CD4-positive, alpha-beta T cell (primary cell): ENCODE measurements at regions not wholly inside any gene's neighbourhood (a gene's known extent, or its start where the extent isn't known, plus 50 kb on each side); places are given as distances from the start of the nearest gene placed in this dataset.

Experiments used
- ATAC-seq: fragments of 200-7000 bp; cut with Tn5 transposase; one replicate; pipeline ENCODE4 v1.10.0; 2022; ENCODE audit warnings: mild to moderate bottlenecking; ENCODE audit not compliant: poor library complexity
- CTCF ChIA-PET: fragments of 350-600 bp; sonication (Branson Sonifier 250); formaldehyde crosslinking; loops from one replicate; lab custom pipeline; 2021; ENCODE audit warnings: antibody characterized with exemption, inconsistent platforms; lab: Charles Lee
- POLR2A ChIA-PET: fragments of 350-600 bp; sonication (Branson Sonifier 250); formaldehyde crosslinking; loops from one replicate; lab custom pipeline; 2021; ENCODE audit warnings: antibody characterized with exemption, inconsistent platforms; lab: Charles Lee
- DNase-seq, 14 experiments: peaks; one replicate each; pipeline ENCODE4 v3.0.0-alpha.2; 2013 to 2020; ENCODE audit warnings: mixed read lengths in 2 of 14
- H3K27ac ChIP-seq, 2 donors: one replicate each; pipeline versions ENCODE4 v1.5.1 to v1.7.0; 2013; ENCODE audit warnings: low read length in 2 of 2, low read depth in 1 of 2, mild to moderate bottlenecking in 1 of 2
- H3K27me3 ChIP-seq, 2 experiments: 1 replicate in 1 of 2; 2 replicates in 1 of 2; pipeline versions ENCODE4 v1.6.1 to v1.7.0; 2013; ENCODE audit warnings: low read length in 2 of 2, control low read depth in 1 of 2, mild to moderate bottlenecking in 1 of 2, moderate library complexity in 1 of 2; ENCODE audit not compliant: insufficient read depth in 2 of 2, control insufficient read depth in 1 of 2
- H3K36me3 ChIP-seq: one replicate; pipeline ENCODE4 v1.6.1; 2013; ENCODE audit warnings: low read length, control low read depth; ENCODE audit not compliant: insufficient read depth
- H3K4me1 ChIP-seq: one replicate; pipeline ENCODE4 v1.6.1; 2013; ENCODE audit warnings: low read length, control low read depth; ENCODE audit not compliant: insufficient read depth
- H3K4me3 ChIP-seq: one replicate; pipeline ENCODE4 v1.5.1; 2013; ENCODE audit warnings: mild to moderate bottlenecking, low read length, moderate library complexity
- H3K9me3 ChIP-seq, 2 experiments: 1 replicate in 1 of 2; 2 replicates in 1 of 2; pipeline versions ENCODE4 v1.6.1 to v1.7.0; 2013; ENCODE audit warnings: low read length in 2 of 2, mild to moderate bottlenecking in 2 of 2, control low read depth in 1 of 2, moderate library complexity in 1 of 2; ENCODE audit not compliant: control insufficient read depth in 1 of 2, insufficient read depth in 1 of 2
- H3K27ac Mint-ChIP-seq: one replicate; pipeline ENCODE4 v1.8.0; 2020; ENCODE audit warnings: mixed read lengths
- H3K27me3 Mint-ChIP-seq: one replicate; pipeline ENCODE4 v1.8.0; 2021; ENCODE audit warnings: mixed read lengths
- H3K36me3 Mint-ChIP-seq: one replicate; pipeline ENCODE4 v1.8.0; 2021; ENCODE audit warnings: low read depth, mixed read lengths
- H3K4me1 Mint-ChIP-seq: one replicate; pipeline ENCODE4 v1.8.0; 2021; ENCODE audit warnings: low read depth, mixed read lengths
- H3K4me3 Mint-ChIP-seq: one replicate; pipeline ENCODE4 v1.8.0; 2020; ENCODE audit warnings: mild to moderate bottlenecking, mixed read lengths
- H3K9me3 Mint-ChIP-seq: one replicate; pipeline ENCODE4 v1.8.0; 2020; ENCODE audit warnings: mixed read lengths
- intact Hi-C, 2 experiments: fragments of 100-400 bp; cut with DNase I in 1 of 2; cut with micrococcal nuclease in 1 of 2; formaldehyde crosslinking; loops; one replicate each; pipeline versions ENCODE4 v1.15.1 to v1.9.0; 2023 to 2025; cut with DNase I, micrococcal nuclease
- TF ChIP-seq, protein P1 (sequence below): fragments of 200-600 bp; IDR thresholded peaks from one replicate; pipeline ENCODE4 v1.8.0; 2022; ENCODE audit warnings: antibody characterized with exemption, mild to moderate bottlenecking

DNA sequence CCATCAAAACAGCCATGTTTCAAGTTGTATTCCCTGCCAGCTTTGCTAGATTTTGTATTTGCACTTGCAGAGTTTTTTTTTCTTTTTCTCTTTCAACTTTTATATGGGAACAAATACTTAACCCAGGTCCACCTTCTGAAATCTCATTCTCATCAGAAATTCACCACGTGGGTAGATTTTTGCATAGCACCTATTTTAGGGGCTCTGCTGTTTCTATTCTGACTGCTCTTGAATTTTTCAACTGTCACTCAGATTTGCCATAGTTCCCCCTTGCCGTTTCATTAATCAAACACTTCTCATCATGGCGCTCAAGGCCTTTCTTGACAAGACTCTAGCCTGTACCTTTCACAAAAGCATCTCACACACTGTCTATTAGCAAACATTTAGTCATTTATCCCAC, 767.2 kb downstream of the VRK1 start:
- Mint-ChIP-seq H3K4me1 (no peaks in the 10 kb centered on the region), H3K27me3 (no peaks in the 10 kb centered on the region), H3K9me3 (peaks cover 7% of the 10 kb centered on the region), H3K27ac (no peak overlapping the region), H3K4me3 (no peak overlapping the region), H3K36me3 (no peaks in the 10 kb centered on the region)
- ChIA-PET CTCF (no interaction called here), POLR2A (no interaction called here)
- Histone ChIP-seq H3K4me3 (no peak overlapping the region), H3K27me3 (no peaks in the 10 kb centered on the region), H3K4me1 (no peaks in the 10 kb centered on the region), H3K9me3 (no peaks in the 10 kb centered on the region), H3K36me3 (no peaks in the 10 kb centered on the region), H3K27ac (no peak overlapping the region)
- DNase-seq, result no peak
- no peak for ATAC-seq
- intact Hi-C loops, result no loop called here
- TF ChIP-seq, protein P1, sequence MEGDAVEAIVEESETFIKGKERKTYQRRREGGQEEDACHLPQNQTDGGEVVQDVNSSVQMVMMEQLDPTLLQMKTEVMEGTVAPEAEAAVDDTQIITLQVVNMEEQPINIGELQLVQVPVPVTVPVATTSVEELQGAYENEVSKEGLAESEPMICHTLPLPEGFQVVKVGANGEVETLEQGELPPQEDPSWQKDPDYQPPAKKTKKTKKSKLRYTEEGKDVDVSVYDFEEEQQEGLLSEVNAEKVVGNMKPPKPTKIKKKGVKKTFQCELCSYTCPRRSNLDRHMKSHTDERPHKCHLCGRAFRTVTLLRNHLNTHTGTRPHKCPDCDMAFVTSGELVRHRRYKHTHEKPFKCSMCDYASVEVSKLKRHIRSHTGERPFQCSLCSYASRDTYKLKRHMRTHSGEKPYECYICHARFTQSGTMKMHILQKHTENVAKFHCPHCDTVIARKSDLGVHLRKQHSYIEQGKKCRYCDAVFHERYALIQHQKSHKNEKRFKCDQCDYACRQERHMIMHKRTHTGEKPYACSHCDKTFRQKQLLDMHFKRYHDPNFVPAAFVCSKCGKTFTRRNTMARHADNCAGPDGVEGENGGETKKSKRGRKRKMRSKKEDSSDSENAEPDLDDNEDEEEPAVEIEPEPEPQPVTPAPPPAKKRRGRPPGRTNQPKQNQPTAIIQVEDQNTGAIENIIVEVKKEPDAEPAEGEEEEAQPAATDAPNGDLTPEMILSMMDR, result no peak

DNA sequence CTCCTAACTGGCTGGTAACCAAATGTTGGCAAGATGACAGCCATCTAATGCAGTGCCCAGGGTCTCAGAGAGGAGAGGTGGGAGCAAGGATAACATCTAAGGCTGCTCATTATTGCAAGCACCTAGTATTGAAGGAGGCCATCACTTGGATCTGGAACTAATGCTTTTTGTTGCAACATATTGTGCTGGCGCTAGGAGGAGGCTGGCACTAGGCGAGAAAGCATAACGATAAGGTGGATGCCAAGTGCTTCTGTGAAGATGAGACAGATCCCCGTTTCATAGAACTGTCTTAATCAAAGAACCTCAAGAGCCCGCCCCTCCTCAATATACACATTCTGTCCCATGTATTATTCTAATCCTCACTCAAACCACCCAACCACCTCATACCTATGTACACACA, 774.0 kb downstream of the VRK1 start:
- H3K36me3 ChIP-seq, result no peaks in the 10 kb centered on the region
- TF ChIP-seq, protein P1, result no peak
- no peak for ATAC-seq

DNA sequence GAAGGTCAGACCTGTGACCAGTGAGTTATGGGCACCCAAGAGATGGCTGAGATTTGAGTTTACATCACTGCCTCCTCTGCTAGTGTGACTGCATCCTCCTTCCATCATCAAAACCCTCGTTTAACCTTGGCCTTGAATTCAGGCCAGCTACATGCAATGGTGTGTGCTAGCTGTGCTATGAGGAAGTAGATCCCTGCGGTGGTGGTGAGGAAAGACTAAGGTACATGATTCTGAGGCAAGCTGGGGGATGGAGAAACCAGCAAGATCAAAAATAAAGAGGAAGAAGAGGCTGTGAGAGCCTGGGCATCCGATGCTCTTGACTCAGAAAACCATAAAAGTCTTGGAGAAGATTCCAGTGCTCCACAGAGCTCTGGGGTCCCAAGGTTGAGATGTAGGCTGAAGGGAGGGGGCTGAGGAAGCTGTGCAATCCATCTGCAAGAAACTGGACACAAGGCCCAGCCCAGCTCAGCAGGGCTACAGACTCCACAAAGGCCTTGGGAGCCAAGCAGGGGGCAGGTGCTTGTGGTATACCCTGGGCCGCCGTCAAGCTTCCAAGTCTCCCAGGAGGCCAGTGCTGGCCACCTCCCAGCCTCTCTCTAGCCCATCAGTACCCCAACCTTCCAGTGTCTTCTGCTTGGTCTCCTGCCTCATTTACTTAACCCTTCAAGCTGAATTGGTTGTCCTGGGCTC, 774.8 kb downstream of the VRK1 start:
- no peaks in the 10 kb centered on the region for H3K4me1 ChIP-seq
- no peaks in the 10 kb centered on the region for H3K36me3 Mint-ChIP-seq
- no peaks in the 10 kb centered on the region for H3K9me3 ChIP-seq
- TF ChIP-seq, protein P1, result no peak
- H3K9me3 Mint-ChIP-seq, result peaks cover 4% of the 10 kb centered on the region
- H3K27ac Mint-ChIP-seq, result no peak overlapping the region
- H3K36me3 ChIP-seq, result no peaks in the 10 kb centered on the region
- no peak overlapping the region for H3K27ac ChIP-seq
- intact Hi-C loops, result no loop called here
- no peaks in the 10 kb centered on the region for H3K27me3 ChIP-seq
- H3K4me3 ChIP-seq, result no peak overlapping the region
- H3K27me3 Mint-ChIP-seq, result no peaks in the 10 kb centered on the region
- ATAC-seq (no peak), DNase-seq (peak in 1 of 14 experiments; percentile 8)
- no peaks in the 10 kb centered on the region for H3K4me1 Mint-ChIP-seq
- ChIA-PET POLR2A (interaction anchor here (1.0 kb wide), 1 partner anchor 10 kb away, joined by 3 read pairs; no protein-coding TSS in a partner anchor), CTCF (no interaction called here)
- no peak overlapping the region for H3K4me3 Mint-ChIP-seq

More for the DNA sequence above, 774.0 kb downstream of the VRK1 start:
- no peaks in the 10 kb centered on the region for H3K4me1 Mint-ChIP-seq
- H3K27me3 Mint-ChIP-seq, result no peaks in the 10 kb centered on the region
- DNase-seq, result no peak
- H3K36me3 Mint-ChIP-seq, result no peaks in the 10 kb centered on the region
- H3K9me3 ChIP-seq, result no peaks in the 10 kb centered on the region
- no peak overlapping the region for H3K27ac ChIP-seq
- intact Hi-C loops, result no loop called here
- no peak overlapping the region for H3K27ac Mint-ChIP-seq
- no peak overlapping the region for H3K4me3 ChIP-seq
- ChIA-PET POLR2A (no interaction called here), CTCF (no interaction called here)
- H3K27me3 ChIP-seq, result no peaks in the 10 kb centered on the region
- H3K4me1 ChIP-seq, result no peaks in the 10 kb centered on the region
- peaks cover 4% of the 10 kb centered on the region for H3K9me3 Mint-ChIP-seq
- H3K4me3 Mint-ChIP-seq, result no peak overlapping the region
